Inflammatory macrophage treated with lipopolysaccharide for 1 hour (primary cell): ENCODE measurements at regions not wholly inside any gene's neighbourhood (a gene's known extent, or its start where the extent isn't known, plus 50 kb on each side); places are given as distances from the start of the nearest gene placed in this dataset.

ENCODE experiments used
- DNase-seq, 2 donors: peaks; one replicate each; pipeline ENCODE4 v3.0.0-alpha.2; 2020 to 2022

GRCh38 chr20:63115651-63116411, 100.1 kb downstream of the YTHDF1 start:
- no peak for DNase-seq

DNA sequence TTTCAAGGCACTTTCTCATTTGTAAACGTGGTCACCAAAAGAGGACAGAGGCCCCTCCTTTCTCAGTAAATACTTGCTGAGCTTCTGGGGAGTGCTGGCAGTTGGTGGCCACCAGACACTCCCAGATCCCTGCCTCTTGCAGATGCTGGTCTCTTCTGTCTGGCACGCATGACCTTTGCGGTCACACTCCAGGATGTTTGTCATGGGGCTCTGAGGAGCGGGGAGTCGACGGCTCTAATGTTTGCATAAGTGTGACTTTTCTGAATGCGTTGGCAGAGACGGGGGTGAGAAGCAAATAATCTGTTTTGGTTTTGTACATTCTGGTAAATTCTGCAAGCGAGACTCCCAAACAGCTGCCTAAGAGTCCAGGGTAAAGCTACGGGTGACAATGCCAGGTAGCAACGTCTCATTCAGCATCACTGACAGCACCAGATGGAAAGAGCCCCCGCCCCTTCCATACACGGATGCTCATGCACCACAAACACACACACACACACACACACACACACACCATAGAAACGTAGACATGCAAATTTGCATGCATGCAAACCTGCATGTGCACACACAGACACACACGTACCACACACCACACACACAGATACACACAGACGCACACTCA, 101.1 kb downstream of the YTHDF1 start:
- DNase-seq, result no peak

DNA sequence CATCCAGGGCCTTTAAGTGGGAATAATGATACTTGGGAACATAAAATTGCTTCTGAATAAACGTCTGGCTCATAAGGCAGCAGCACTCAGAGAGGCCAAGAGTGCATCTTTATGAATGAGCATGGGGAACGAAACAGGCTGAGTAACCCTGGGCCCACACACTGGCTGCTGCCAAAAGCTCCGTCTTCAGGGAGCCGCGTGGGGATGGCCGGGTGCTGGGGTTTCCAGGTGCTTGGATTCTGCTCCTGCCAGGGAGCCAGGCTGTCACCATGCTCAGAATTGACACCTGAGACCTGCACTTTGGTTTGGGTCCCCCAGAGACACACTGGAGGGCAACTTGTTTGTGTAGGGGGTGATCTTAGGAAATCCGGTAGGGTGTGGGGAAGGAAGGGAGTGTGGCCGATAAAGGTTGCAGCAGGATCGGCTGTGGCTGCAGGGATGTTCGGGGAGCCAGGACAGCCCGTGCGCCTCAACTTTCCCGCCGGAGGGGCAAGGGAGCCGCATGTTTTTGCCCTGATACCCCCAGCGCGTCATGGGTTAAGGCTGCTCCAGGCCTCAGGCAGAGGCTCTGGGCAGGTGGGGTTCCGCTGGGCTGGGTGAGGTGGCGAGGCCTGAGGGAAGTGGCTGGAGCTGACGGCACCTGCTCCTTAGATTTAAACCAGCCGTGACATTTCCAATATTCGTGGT, 101.8 kb downstream of the YTHDF1 start:
- DNase-seq, result no peak

GRCh38 chr20:63112491-63113219, 103.3 kb downstream of the YTHDF1 start:
- DNase-seq, result no peak

- no peak for DNase-seq
These were observed 101.5 kb upstream of the BHLHE23 start for GRCh38 chr20:63108247-63108646.

GRCh38 chr20:63107449-63108200, 100.9 kb upstream of the BHLHE23 start:
- no peak for DNase-seq

DNA sequence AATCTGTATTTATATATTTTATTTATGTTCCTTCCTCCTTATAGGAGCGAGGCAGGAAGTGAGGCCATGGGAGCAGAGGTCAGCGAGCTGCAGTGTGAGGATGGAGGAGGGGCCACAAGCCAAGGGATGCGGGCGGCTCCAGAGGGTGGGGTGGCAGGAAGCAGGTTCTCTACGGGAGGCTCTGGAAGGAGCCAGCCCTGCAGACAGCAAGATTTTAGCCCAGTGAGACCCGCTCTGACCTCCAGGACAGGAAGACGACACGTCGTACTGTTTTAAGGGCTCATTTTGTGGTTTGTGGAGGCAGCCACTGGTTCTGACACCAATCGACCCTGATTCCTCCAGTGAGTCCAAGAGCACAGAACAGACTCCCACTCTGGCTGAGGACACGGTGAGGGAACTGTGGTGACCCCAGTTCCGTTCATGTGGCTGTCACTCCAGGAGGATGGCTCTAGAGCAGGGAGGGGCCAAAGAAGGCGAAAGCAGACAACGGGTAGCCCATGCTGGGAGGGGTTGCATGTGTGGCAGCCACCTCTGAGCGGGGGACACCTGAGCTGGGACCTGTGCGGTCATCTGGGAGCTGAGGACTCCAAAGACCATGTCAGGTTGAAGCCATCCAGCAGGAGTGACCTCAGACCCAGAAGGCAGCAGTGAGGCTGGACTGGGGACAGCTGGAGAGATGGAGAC, 100.1 kb upstream of the BHLHE23 start:
- no peak for DNase-seq

DNA sequence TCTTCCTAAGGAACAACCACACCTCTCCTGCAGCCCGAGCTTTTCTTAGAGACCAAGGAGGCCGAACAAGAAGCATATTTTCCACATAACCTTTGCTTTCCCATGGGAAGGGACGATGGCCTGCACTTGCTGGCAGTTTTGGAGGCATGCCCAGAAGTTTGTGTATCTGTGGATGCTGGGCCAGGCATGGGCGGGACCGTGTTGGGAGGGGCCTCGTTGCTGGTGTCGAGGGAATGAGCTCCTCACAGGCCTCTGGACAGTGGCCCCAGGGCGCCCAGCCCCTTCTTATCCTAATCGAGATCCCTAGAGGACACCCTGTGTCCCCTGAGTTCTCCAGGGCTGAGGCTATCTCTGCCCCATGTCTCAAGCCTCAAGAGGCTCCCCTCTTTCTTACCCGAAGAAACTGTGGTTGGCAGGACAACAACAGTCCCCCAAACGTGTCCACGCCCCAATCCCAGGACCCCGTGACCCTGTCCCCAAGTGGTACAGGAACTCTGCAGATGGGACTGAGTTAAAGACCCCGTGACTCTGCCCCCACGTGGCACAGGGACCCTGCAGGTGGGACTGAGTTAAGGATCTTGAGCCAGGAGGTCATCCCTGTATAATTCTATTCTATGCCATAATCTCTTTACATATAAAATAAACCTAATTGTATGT, 99.5 kb upstream of the BHLHE23 start:
- no peak for DNase-seq

DNA sequence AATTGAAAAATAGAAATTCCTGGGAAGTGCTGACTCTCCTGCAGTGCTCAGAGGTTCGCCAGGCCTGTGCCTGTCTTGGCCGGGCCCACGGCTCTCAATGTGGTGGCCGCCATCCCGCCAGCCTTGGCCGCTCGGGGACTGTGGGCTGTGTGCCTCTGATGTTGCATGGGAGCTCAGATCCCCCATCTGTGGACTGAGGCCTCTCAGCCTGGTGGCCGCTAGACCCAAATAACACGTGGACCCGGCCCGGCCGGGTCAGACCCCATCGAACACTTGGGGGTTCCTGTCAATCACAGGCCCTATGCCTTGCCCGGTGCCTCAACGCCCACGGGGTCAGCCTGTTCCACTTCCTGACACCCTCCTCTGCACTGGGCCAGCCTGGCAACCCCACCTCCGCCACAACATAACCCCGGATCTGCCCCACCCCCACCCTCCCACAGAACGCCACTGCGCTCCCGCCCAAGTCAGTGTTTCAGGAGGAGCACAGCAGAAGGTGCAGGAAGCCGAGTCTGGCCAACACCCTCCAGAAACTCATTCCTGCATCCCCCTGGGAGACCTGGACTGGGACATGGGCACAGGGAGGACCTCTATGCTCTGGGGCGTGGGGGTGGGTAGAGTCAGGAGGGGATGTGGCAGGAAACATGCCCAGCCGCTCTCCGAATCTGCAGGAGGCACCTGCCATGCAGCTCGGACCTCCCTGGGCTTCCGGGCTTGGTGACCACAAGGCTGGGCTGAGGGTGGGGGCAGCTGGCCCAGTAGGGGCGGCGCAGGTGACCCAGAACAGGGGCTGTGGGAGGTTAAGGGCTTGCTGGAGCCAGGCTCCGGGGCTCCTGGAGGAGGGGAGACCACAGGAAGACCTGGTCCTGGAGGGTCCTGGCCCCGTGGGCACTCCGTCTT, 98.7 kb upstream of the BHLHE23 start:
- no peak for DNase-seq

GRCh38 chr20:63104312-63105181, 97.8 kb upstream of the BHLHE23 start:
- DNase-seq, result no peak

- DNase-seq, result no peak
These were observed 96.9 kb upstream of the BHLHE23 start for GRCh38 chr20:63103402-63104311.

DNA sequence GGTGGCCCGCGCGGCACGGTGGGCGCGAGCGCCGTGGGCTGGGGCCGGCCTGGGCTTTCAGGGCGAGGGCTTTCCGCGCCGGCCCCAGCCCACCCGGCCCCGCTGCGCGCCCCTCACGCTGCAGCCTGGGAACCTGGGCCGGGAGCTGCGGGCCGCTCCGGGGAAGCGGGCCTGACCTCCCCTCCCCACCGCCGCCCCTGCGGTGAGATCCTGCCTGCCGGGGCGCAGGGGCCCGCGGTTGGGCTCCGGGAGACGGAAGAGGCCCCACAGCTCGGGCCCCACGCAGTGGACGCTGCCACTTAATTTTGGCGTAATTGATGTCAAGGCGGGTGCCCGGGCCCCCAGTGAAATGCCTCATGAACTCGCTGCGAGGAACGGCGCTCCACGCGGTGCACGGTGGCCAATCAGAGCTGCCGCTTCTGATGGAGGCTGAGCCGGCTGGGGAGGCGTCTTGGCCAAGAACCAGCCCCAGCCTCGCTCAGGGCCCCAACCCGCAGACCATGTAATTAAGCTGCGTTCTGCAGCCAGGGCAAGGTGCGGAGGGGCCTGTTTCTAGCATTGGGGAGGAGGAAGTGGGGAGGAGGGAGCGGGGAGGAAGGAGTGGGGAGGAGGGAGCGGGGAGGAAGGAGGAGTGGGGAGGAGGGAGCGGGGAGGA, 96.1 kb upstream of the BHLHE23 start:
- peak in 1 of 2 donors; percentile 0 for DNase-seq

GRCh38 chr20:63101781-63102720, 95.3 kb upstream of the BHLHE23 start:
- DNase-seq, result peak; percentile 9 to 10

GRCh38 chr20:63100926-63101699, 94.3 kb upstream of the BHLHE23 start:
- no peak for DNase-seq

- no peak for DNase-seq
These were observed 93.6 kb upstream of the BHLHE23 start for GRCh38 chr20:63100174-63100925.
